ENCODE measurements at regions not wholly inside any gene's neighbourhood (a gene's known extent, or its start where the extent isn't known, plus 50 kb on each side); places are given as distances from the start of the nearest gene placed in this dataset.

DNA sequence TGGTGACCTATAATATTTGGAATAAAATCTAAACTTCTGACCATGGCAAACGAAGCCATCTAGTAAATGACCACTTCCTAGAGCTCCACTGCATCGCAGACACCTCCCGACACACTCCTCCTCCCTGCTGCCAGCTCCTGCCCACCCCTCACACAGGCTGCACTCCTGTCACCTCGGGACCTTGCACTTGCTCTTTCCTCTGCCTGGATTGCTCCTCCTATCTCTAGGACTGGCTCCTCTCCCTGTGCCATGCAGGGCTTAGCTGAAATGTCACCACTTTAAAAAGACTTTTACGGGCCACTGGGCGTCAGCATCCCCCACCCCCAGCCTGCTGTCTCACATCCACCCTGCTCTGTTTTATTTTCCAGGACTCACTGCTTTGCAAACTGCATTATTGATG is 87.6 kb upstream of the MC3R start:
- no peak for DNase-seq
- Histone ChIP-seq H3K4me3 (ENCODE audit: low read depth, low read length) (no peak overlapping the region), H3K27me3 (replicated peaks) (no peaks in the 10 kb centered on the region), H3K27ac (no peak overlapping the region), H3K36me3 (replicated peaks) (no peaks in the 10 kb centered on the region)
- no peak for TF ChIP-seq CTCF (IDR thresholded peaks at IDR 0.05; ENCODE audit: low read depth, low read length, missing control alignments)
- in situ Hi-C loops (cut with HindIII; ENCODE audit: low pct_ligation_motif_present, low sequenced_read_pairs): no loop called here

- in situ Hi-C loops (cut with HindIII; ENCODE audit: low pct_ligation_motif_present, low sequenced_read_pairs): no loop called here
- no peaks in the 10 kb centered on the region for H3K36me3 ChIP-seq (replicated peaks)
- H3K27me3 ChIP-seq (replicated peaks): no peaks in the 10 kb centered on the region
- H3K4me3 ChIP-seq (ENCODE audit: low read depth, low read length): no peak overlapping the region
- TF ChIP-seq CTCF (IDR thresholded peaks at IDR 0.05; ENCODE audit: low read depth, low read length, missing control alignments): no peak
- H3K27ac ChIP-seq: no peak overlapping the region
- no peak for DNase-seq
Observed at GRCh38 chr20:56163806-56164205, 84.7 kb upstream of the MC3R start.

GRCh38 chr20:56166781-56167465 is 81.6 kb upstream of the MC3R start:
- in situ Hi-C loops (cut with HindIII; ENCODE audit: low pct_ligation_motif_present, low sequenced_read_pairs): no loop called here

DNA sequence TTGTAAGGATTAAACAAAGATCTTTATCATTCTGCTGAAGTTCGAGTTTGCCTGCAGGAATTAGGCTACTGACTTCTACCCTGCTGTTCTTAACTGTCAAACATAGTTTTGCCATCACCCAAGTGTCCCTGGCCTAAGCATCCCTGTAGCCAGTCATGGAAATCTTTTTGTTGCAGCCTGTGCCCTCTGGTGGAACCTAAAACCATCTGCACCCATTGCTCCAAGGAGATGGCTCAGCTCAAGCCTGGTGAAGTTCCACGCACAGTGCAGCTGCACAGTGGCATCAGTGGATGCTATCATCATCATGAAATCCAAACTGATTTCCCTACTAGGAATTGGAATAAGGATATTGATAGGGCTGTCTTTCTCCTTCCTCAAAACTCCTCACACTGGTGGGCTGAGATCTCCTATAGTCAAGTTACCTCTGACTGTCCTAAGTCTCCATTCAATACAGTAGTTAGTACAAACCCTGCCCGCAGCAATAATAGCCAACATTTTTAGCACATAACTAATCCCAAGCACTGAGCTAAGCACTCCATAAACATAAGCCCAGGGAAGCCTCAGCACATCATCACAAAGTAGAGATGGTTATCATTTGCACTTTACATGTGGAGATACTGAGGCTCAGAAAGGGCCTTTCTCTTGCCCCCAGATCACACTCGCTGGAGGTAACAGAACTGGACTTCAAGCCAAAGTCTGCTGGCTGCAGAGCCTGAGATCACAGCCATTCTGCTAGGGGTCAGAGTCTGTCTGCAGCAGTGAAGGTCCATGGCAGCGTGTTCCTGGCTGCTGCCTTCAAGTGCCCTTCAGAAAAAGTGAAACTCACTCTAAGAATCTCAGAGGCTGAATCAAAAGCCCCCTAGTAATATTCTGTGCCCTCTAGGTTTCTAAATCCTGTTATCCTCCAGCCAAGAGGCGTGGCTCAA is 77.2 kb upstream of the MC3R start:
- Histone ChIP-seq H3K27me3 (replicated peaks) (no peaks in the 10 kb centered on the region), H3K27ac (no peak overlapping the region), H3K4me3 (ENCODE audit: low read depth, low read length) (no peak overlapping the region), H3K36me3 (replicated peaks) (no peaks in the 10 kb centered on the region)
- TF ChIP-seq CTCF (IDR thresholded peaks at IDR 0.05; ENCODE audit: low read depth, low read length, missing control alignments): no peak
- DNase-seq: no peak
- in situ Hi-C loops (cut with HindIII; ENCODE audit: low pct_ligation_motif_present, low sequenced_read_pairs): no loop called here

More at GRCh38 chr20:56166781-56167465, 81.6 kb upstream of the MC3R start:
- H3K27ac ChIP-seq: no peak overlapping the region
- H3K36me3 ChIP-seq (replicated peaks): no peaks in the 10 kb centered on the region
- DNase-seq: no peak
- H3K4me3 ChIP-seq (ENCODE audit: low read depth, low read length): no peak overlapping the region
- H3K27me3 ChIP-seq (replicated peaks): no peaks in the 10 kb centered on the region
- TF ChIP-seq CTCF (IDR thresholded peaks at IDR 0.05; ENCODE audit: low read depth, low read length, missing control alignments): no peak

- no peak for DNase-seq
- no peaks in the 10 kb centered on the region for H3K36me3 ChIP-seq (replicated peaks)
- no peaks in the 10 kb centered on the region for H3K27me3 ChIP-seq (replicated peaks)
- in situ Hi-C loops (cut with HindIII; ENCODE audit: low pct_ligation_motif_present, low sequenced_read_pairs): no loop called here
- H3K27ac ChIP-seq: no peak overlapping the region
- no peak for TF ChIP-seq CTCF (IDR thresholded peaks at IDR 0.05; ENCODE audit: low read depth, low read length, missing control alignments)
- H3K4me3 ChIP-seq (ENCODE audit: low read depth, low read length): no peak overlapping the region
Observed at GRCh38 chr20:56173438-56173837, 75.1 kb upstream of the MC3R start.
